ENCODE measurements at regions not wholly inside any gene's neighbourhood (a gene's known extent, or its start where the extent isn't known, plus 50 kb on each side); places are given as distances from the start of the nearest gene placed in this dataset.

GRCh38 chr6:113343940-113344339 lies 513.2 kb upstream of the MARCKS start:
- CTCF ChIA-PET, result no interaction called here
- H3K36me3 Mint-ChIP-seq (ENCODE audit: low read depth), result no peaks in the 10 kb centered on the region
- DNase-seq, result no peak
- H3K4me1 Mint-ChIP-seq (ENCODE audit: low read depth), result no peaks in the 10 kb centered on the region
- no peak overlapping the region for H3K4me3 Mint-ChIP-seq
- H3K27me3 Mint-ChIP-seq (ENCODE audit: low read depth), result no peaks in the 10 kb centered on the region
- intact Hi-C loops (cut with micrococcal nuclease), result no loop called here
- H3K27ac Mint-ChIP-seq, result no peak overlapping the region
- no peaks in the 10 kb centered on the region for H3K9me3 Mint-ChIP-seq

GRCh38 chr6:113344969-113345368 lies 512.2 kb upstream of the MARCKS start:
- Mint-ChIP-seq H3K27ac (no peak overlapping the region), H3K36me3 (ENCODE audit: low read depth) (no peaks in the 10 kb centered on the region), H3K9me3 (no peaks in the 10 kb centered on the region), H3K27me3 (ENCODE audit: low read depth) (no peaks in the 10 kb centered on the region), H3K4me3 (no peak overlapping the region), H3K4me1 (ENCODE audit: low read depth) (no peaks in the 10 kb centered on the region)
- intact Hi-C loops (cut with micrococcal nuclease), result no loop called here
- DNase-seq, result no peak
- CTCF ChIA-PET, result no interaction called here

- no peaks in the 10 kb centered on the region for H3K4me1 Mint-ChIP-seq (ENCODE audit: low read depth)
- no peaks in the 10 kb centered on the region for H3K27me3 Mint-ChIP-seq (ENCODE audit: low read depth)
- CTCF ChIA-PET, result no interaction called here
- intact Hi-C loops (cut with micrococcal nuclease), result no loop called here
- DNase-seq, result no peak
- H3K27ac Mint-ChIP-seq, result no peak overlapping the region
- no peaks in the 10 kb centered on the region for H3K36me3 Mint-ChIP-seq (ENCODE audit: low read depth)
- H3K4me3 Mint-ChIP-seq, result no peak overlapping the region
- no peaks in the 10 kb centered on the region for H3K9me3 Mint-ChIP-seq
Measured at GRCh38 chr6:113347436-113347835, 509.7 kb upstream of the MARCKS start.

GRCh38 chr6:113350461-113350860 lies 506.7 kb upstream of the MARCKS start:
- Mint-ChIP-seq H3K4me1 (ENCODE audit: low read depth) (no peaks in the 10 kb centered on the region), H3K4me3 (no peak overlapping the region), H3K27ac (no peak overlapping the region), H3K27me3 (ENCODE audit: low read depth) (no peaks in the 10 kb centered on the region), H3K9me3 (no peaks in the 10 kb centered on the region), H3K36me3 (ENCODE audit: low read depth) (no peaks in the 10 kb centered on the region)
- CTCF ChIA-PET, result no interaction called here
- intact Hi-C loops (cut with micrococcal nuclease), result loop anchor here (10.0 kb wide), 1 partner anchor 124 kb away; no protein-coding TSS in a partner anchor
- no peak for DNase-seq

DNA sequence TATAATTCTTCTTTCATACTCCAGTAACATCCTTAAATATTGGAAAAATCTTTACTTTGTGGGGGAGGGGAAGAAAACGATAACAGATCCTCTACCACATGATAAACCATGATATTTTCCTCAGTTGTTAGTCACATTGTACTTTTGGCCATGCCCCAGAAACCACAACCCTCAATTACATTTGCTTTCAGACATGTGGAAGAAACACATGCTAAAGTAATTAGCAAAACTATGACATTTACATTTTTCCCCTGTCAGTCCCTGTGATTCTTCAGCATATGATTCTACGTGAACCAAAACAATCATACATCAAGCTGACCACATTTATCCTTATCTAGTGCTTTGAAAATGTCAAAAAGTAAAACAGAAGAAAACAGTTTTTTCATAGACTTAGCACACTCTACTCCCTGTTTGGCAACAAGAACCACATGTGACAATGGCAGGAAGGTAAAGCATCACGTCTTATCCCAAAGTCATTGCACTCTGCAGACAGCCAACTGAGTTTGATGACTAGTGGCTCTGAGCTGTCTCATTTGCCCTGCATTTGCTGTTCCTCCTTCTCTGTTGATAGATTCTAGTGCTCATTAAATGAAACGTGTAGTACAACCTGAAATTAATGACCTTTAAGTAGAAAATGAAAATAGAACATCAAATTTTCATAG lies 505.8 kb upstream of the MARCKS start:
- CTCF ChIA-PET, result no interaction called here
- no peak overlapping the region for H3K27ac Mint-ChIP-seq
- no peak for DNase-seq
- no peaks in the 10 kb centered on the region for H3K36me3 Mint-ChIP-seq (ENCODE audit: low read depth)
- peaks cover 2% of the 10 kb centered on the region for H3K27me3 Mint-ChIP-seq (ENCODE audit: low read depth)
- intact Hi-C loops (cut with micrococcal nuclease), result loop anchor here (10.0 kb wide), 1 partner anchor 123 kb away; no protein-coding TSS in a partner anchor
- no peak overlapping the region for H3K4me3 Mint-ChIP-seq
- H3K4me1 Mint-ChIP-seq (ENCODE audit: low read depth), result no peaks in the 10 kb centered on the region
- no peaks in the 10 kb centered on the region for H3K9me3 Mint-ChIP-seq

DNA sequence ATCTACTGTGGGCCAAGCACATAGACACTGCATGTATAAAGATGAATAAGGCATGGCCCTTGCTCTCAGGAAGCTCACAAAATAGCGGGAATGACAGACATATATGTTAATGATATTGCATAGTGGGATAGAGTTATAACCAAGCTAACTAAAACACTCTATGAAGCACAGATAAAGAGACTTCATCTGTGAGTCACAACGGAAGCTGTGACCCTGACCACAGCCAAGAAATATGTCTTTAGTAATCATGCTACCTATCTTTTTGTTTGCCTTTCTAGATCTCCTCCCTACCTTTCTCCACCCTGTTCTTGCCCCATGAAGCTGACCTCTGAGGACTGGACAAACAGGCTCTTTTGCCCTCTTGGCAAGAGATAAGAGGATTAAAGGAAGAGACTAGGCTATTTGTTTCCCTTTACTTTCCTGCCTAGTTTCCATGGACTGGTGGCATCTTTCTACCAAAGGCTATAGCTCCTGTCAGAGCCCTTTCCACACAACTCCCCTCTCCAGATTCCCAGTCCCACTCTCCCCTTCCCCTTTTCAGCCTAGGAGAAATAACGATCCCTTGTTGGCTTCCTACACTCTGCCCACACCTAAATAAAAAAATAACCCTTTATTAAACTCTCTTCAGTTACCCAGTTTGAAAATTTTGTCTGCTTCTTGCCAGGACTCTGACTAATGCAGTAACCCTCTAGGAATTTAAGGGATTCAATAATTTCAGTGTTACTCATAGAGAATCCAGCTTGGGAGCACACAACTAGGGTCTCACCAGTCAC lies 504.9 kb upstream of the MARCKS start:
- Mint-ChIP-seq H3K27ac (no peak overlapping the region), H3K36me3 (ENCODE audit: low read depth) (no peaks in the 10 kb centered on the region), H3K4me3 (no peak overlapping the region), H3K4me1 (ENCODE audit: low read depth) (no peaks in the 10 kb centered on the region), H3K9me3 (no peaks in the 10 kb centered on the region), H3K27me3 (ENCODE audit: low read depth) (peaks cover 2% of the 10 kb centered on the region)
- CTCF ChIA-PET, result no interaction called here
- no peak for DNase-seq
- intact Hi-C loops (cut with micrococcal nuclease), result loop anchor here (10.0 kb wide), 1 partner anchor 123 kb away; no protein-coding TSS in a partner anchor

- CTCF ChIA-PET, result no interaction called here
- Mint-ChIP-seq H3K36me3 (ENCODE audit: low read depth) (no peaks in the 10 kb centered on the region), H3K27me3 (ENCODE audit: low read depth) (peaks cover 2% of the 10 kb centered on the region), H3K4me1 (ENCODE audit: low read depth) (no peaks in the 10 kb centered on the region), H3K27ac (no peak overlapping the region), H3K4me3 (no peak overlapping the region), H3K9me3 (no peaks in the 10 kb centered on the region)
- DNase-seq, result no peak
- intact Hi-C loops (cut with micrococcal nuclease), result loop anchor here (10.0 kb wide), 1 partner anchor 122 kb away; no protein-coding TSS in a partner anchor
Measured at GRCh38 chr6:113352831-113353230, 504.3 kb upstream of the MARCKS start.

DNA sequence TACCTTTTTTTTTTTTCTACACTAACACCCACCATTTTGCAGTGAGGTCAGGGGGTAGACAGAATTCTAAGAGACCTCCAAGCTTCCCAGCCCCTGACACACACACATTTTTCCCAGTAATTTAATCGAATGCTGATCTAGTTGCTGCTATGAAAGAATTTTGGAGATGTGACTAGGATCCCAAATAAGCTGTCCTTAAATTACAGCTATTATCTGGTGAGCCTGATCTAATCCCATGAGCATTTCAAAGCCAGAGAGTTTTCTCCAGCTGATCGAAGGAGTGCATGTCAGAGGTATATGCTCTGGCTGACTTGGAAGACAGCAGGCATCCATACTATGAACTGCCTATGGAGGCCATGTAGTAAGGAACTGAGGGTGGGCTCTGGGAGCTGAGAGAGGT lies 503.8 kb upstream of the MARCKS start:
- Mint-ChIP-seq H3K36me3 (ENCODE audit: low read depth) (no peaks in the 10 kb centered on the region), H3K4me3 (no peak overlapping the region), H3K9me3 (no peaks in the 10 kb centered on the region), H3K27ac (no peak overlapping the region), H3K27me3 (ENCODE audit: low read depth) (peaks cover 2% of the 10 kb centered on the region), H3K4me1 (ENCODE audit: low read depth) (no peaks in the 10 kb centered on the region)
- CTCF ChIA-PET, result interaction anchor here (0.7 kb wide), 1 partner anchor 712 kb away, joined by 4 read pairs; no protein-coding TSS in a partner anchor
- intact Hi-C loops (cut with micrococcal nuclease), result loop anchor here (10.0 kb wide), 1 partner anchor 121 kb away; no protein-coding TSS in a partner anchor
- no peak for DNase-seq

DNA sequence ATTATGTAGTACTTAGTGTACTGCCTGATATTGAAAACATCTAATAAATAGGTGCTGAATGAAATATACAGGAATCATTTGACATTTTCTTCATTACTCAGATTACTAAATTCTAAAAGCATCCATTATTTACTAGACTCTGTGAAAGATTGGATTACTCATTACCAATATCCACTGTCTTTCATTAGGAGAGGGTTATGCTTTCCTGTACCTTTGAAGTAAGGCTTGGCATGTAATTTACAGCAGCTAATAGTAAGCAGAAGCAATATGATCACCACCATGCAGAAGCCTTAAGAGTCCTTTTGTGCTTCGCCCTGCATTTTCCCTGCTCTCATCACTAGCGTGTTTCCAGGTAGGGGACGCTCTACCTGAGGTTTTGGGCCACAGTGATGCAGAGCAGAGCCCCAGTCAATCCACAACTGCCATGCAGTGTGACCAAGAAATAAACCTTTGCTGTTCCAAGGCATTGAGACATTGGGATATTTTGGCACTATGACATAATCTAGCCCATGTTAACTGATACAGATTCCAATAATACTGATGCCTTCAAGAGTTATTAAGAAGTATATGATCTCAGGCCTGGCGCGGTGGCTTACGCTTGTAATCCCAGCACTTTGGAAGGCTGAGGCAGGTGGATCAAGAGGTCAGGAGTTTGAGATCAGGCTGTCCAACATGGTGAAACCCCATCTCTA lies 502.8 kb upstream of the MARCKS start:
- Mint-ChIP-seq H3K27me3 (ENCODE audit: low read depth) (peaks cover 2% of the 10 kb centered on the region), H3K36me3 (ENCODE audit: low read depth) (no peaks in the 10 kb centered on the region), H3K27ac (no peak overlapping the region), H3K9me3 (no peaks in the 10 kb centered on the region), H3K4me3 (no peak overlapping the region), H3K4me1 (ENCODE audit: low read depth) (no peaks in the 10 kb centered on the region)
- CTCF ChIA-PET, result no interaction called here
- intact Hi-C loops (cut with micrococcal nuclease), result loop anchor here (10.0 kb wide), 1 partner anchor 120 kb away; no protein-coding TSS in a partner anchor
- DNase-seq, result no peak

DNA sequence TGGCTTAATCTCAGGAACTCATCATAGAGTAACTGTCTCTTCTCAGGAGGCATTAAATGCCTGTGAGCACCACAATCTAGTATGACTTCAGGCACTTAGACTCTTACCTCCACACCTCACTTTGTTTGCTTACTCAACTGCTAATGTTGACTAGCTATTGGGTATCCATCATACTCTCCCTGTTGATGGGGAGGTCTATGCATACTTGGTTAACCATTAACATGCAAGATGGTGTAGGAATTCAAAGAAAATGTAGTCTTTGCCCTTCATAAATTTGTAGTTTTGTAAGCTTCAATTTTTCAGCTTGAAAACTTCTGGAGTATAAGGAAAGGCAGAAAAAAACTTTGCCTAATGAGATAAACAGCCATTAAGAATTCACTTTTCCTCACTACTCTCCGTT lies 501.0 kb upstream of the MARCKS start:
- H3K4me1 Mint-ChIP-seq (ENCODE audit: low read depth), result no peaks in the 10 kb centered on the region
- no peaks in the 10 kb centered on the region for H3K9me3 Mint-ChIP-seq
- DNase-seq, result no peak
- CTCF ChIA-PET, result no interaction called here
- H3K27ac Mint-ChIP-seq, result no peak overlapping the region
- peaks cover 2% of the 10 kb centered on the region for H3K27me3 Mint-ChIP-seq (ENCODE audit: low read depth)
- intact Hi-C loops (cut with micrococcal nuclease), result loop anchor here (10.0 kb wide), 1 partner anchor 119 kb away; no protein-coding TSS in a partner anchor
- no peaks in the 10 kb centered on the region for H3K36me3 Mint-ChIP-seq (ENCODE audit: low read depth)
- no peak overlapping the region for H3K4me3 Mint-ChIP-seq

DNA sequence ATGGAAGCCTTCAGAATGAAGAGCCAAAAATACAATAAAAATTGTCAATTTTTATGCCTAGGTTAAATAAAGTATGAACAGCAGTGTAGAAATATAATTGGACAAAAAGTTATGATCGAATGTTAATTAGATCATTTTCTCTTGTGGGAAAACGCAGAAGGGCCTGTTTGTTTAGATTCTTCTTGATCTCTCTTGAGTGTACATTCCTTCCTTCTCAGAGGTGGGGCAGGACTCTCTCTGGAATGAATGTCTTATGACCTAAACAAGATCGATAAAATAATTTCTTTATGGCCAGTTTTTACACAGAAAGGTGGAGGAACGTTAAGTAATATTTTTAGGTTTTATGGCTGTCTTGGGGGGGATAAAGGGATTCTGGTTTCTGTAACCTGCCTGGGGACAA lies 500.1 kb upstream of the MARCKS start:
- H3K27ac Mint-ChIP-seq, result no peak overlapping the region
- H3K9me3 Mint-ChIP-seq, result no peaks in the 10 kb centered on the region
- intact Hi-C loops (cut with micrococcal nuclease), result loop anchor here (10.0 kb wide), 1 partner anchor 118 kb away; no protein-coding TSS in a partner anchor
- no peaks in the 10 kb centered on the region for H3K36me3 Mint-ChIP-seq (ENCODE audit: low read depth)
- DNase-seq, result no peak
- peaks cover 2% of the 10 kb centered on the region for H3K27me3 Mint-ChIP-seq (ENCODE audit: low read depth)
- CTCF ChIA-PET, result no interaction called here
- H3K4me3 Mint-ChIP-seq, result no peak overlapping the region
- no peaks in the 10 kb centered on the region for H3K4me1 Mint-ChIP-seq (ENCODE audit: low read depth)

- intact Hi-C loops (cut with micrococcal nuclease), result loop anchor here (10.0 kb wide), 1 partner anchor 117 kb away; no protein-coding TSS in a partner anchor
- Mint-ChIP-seq H3K9me3 (no peaks in the 10 kb centered on the region), H3K4me1 (ENCODE audit: low read depth) (no peaks in the 10 kb centered on the region), H3K27ac (no peak overlapping the region), H3K27me3 (ENCODE audit: low read depth) (peaks cover 2% of the 10 kb centered on the region), H3K36me3 (ENCODE audit: low read depth) (no peaks in the 10 kb centered on the region), H3K4me3 (no peak overlapping the region)
- no peak for DNase-seq
- CTCF ChIA-PET, result no interaction called here
Measured at GRCh38 chr6:113358063-113358583, 499.0 kb upstream of the MARCKS start.

Data from activated naive CD4-positive, alpha-beta T cell treated with anti-CD3 and anti-CD28 coated beads for 36 hours (primary cell).